NCI-H748 (cell line): ENCODE measurements at regions not wholly inside any gene's neighbourhood (a gene's known extent, or its start where the extent isn't known, plus 50 kb on each side); places are given as distances from the start of the nearest gene placed in this dataset.

Experiments
- DNase-seq: peaks from one replicate; lab custom pipeline; 2025; ENCODE audit not compliant: unreplicated experiment; lab: John Stamatoyannopoulos, UW

GRCh38 chr2:168338292-168338691 lies 90.9 kb upstream of the STK39 start:
- DNase-seq = no peak

DNA sequence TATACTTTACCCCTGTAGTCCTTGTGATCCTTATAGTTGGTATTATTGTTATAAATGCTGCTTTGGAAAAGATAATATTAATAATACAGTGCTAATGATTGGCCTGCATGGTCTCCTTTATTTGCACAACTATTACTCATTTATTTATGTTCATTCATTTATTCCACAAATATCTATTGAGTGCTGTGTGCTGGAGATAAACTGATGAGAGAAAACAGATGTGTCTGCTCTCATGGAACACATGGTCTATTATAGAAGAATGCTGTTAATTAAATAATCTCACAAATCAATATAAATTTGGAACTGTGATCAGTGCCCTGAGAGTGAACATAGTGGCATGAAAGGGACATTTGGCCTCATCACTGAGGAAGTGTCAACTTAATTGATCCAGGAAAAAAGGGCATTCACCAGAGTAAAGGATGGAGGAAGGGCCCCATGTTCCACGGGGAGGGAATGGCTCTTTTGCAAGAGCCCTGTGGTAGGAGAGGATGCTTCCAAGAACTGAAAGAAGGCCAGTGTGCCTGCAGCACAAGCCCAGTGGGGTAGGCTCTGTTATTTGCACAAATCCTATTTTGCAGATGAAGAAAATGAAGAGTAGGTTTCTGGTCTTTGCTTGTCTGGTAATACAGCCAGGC lies 91.5 kb upstream of the STK39 start:
- no peak for DNase-seq

DNA sequence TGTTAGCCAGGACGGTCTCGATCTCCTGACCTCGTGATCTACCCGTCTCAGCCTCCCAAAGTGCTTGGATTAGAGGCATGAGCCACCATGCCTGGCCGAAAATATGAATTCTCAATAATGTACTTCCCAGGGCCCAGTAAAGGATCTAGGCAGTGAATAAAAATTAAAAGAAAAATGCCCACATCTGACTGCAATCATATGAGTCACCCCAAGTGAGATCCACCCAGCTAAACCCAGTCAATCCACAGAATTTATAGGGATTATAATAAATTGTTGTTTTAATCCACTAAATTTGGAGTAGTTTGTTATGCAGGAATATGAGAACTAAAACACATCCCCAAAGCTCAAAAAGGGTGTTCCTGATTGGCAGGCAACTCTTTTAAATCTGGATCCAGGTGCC lies 93.5 kb upstream of the STK39 start:
- no peak for DNase-seq

- no peak for DNase-seq
Measured at GRCh38 chr2:168343586-168343985, 96.2 kb upstream of the STK39 start.

GRCh38 chr2:168344706-168345105 lies 97.3 kb upstream of the STK39 start:
- DNase-seq = no peak

GRCh38 chr2:168345601-168346000 lies 98.2 kb upstream of the STK39 start:
- no peak for DNase-seq

DNA sequence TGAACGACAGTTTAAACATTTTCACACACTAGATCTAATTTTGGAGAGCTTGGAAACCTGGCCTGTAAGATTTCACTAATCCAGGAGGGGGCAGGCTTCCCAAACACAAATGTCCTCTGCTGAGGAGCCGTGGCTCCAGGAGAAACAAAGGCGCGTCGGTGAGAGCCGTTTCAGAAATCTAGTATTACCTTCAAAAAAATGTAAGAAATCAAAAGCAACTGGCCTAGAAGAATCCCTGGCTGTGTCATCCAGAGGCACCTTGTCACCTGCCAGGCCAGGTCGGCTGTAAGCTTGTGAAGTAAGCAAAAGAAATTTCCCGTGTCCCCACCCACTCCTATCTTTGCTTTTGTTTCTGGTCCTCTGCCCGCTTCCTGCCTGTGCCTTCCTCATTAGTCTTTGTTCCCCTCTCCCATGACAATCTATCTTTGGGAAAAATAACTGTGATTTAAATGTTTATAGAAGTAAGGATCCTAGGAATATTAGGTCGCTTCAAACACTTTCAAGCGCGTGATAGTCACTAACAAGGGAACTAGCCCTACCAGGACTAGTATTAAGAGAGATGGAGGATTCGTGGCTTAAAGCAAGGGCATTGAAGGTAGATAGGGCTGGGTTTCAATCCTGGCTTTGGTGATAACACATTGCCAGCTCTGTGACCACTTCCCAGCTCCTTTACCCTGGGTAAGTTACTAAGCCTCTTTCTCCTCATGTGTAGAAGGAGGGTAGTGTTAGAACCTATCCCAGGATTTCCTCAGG lies 99.5 kb upstream of the STK39 start:
- peak; percentile 80 for DNase-seq

- peak; percentile 68 for DNase-seq
Measured at GRCh38 chr2:168348076-168348475, 100.7 kb upstream of the STK39 start.

DNA sequence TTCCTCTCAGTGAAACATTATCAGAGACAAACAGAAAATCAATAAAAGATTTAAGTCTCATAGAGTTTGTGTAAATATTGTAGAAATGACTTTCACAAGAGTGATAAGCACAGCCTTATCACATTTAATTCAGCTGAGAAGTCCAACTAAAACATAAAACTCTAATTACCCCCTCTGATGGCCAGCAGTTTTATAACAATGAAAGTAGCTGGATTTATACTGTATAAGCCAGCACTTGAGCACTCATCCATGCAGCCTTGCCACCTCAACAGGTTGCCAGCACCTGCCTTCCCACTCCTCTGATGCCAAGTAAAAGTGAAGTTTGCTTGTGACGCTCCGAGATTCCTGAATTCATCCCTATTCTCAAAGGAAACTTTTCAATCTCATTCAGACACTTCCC lies 103.0 kb upstream of the STK39 start:
- DNase-seq = peak; percentile 35

GRCh38 chr2:168353251-168353650 lies 102.8 kb upstream of the CERS6 start:
- no peak for DNase-seq

DNA sequence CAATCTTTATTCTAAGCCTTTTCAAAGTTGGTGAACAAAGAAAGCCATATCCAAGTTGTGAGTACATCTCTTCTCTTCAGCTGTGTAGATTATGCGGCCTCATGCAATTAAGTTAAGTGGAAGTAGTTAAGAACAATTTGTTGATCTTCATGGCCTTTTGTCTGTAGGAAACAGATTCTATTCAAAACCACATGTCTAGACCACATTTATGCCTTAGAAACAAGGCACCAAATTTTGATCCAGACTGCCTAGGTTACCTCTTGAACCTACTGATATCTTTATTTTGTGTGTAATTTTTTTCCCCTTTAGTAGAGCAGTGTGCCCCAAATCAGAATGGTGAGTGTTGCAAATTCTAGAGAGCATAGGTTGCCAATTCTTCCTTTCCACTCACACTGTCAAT lies 101.6 kb upstream of the CERS6 start:
- DNase-seq = peak; percentile 76

GRCh38 chr2:168355121-168355520 lies 101.0 kb upstream of the CERS6 start:
- peak; percentile 84 for DNase-seq

- DNase-seq = no peak
Measured at GRCh38 chr2:168355779-168356476, 100.1 kb upstream of the CERS6 start.

DNA sequence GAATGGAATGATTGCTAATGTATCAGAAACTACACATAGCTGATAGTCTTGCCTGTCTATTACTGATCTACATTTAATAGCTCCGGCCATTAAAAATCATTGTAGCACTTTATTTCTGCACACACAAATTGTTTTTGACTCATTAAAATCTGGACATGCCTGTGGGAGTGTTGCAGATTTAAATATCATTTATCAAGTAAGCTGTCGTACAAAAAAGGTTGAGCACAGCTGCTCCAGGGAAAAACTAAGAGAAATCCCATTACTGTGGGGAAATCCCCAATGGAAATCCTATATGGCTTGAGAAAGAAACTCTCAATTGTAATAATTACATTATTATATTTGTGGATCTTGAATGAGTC lies 99.6 kb upstream of the CERS6 start:
- no peak for DNase-seq

- no peak for DNase-seq
Measured at GRCh38 chr2:168357797-168358472, 98.1 kb upstream of the CERS6 start.

DNA sequence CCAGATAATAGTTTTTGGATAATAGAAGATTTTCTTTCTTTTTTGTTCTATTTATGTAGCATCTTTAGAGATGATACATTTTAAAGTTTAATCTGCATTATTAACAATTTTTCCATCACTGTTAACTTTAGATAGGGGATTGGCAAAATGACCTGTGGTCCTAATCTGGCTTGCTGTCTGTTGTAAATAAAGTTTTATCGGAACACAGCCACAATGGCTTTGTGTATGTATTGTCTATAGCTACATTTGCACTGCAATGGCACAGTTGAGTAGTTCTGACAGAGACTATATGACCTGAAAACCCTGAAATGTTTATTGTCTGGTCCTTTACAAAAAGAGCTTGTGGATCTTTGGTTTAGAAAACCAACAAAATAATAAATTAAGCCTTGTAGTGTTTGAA lies 97.0 kb upstream of the CERS6 start:
- DNase-seq = no peak

DNA sequence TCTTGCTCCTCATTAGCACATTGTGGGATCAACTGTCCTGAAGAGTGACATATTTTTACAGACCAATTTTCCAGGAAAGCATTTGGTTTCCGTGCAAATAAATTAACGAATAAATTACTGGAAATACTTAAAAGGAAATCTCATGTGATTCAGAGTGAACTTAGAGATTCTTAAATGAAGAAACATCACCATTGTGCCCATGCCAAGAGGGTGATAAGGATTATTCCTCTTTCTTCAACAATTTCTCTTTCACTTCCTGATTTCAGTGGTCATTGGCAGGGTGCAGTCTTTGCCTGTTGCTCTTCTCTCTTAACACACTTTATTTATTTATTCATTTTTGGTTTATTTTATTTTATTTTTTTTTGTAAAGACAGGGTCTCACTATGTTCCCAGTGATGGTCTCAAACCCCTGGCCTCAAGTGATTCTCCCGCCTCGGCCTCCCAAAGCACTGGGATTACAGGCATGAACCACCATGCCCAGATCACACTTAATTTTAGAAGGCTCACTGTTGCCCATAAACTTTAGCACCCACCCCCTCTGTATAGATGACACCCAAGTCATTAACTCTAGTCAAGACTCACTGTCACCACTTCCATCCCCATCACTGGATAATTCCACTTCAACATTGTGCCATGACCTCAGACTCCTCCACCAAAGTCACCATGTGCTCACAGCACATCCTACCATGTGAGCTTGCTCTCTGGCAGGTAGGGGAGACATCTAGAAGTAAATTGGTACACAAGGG lies 92.6 kb upstream of the CERS6 start:
- DNase-seq = no peak

DNA sequence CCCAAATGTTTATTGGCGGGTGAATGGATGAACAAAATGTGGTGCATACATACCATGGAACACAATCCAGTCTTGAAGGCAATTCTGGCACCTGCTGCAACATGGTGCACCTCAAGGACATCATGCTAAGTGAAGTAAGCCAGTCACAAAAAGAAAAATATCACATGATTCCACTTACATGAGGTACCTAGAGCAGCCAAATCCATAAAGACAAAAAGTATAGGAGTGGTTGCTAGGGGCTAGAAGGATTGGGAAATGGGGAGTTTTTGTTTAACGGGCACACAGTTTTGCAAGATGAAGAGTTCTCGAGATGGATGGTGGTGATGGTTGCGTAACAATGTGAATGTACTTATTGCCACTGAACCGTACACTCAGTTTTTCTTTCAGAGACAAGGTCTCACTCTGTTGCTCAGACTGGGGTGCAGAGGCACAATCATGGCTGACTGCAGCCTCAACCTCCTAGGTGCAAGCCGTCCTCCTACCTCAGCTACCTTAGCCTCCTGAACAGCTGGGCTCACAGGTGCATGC lies 90.9 kb upstream of the CERS6 start:
- no peak for DNase-seq

- peak; percentile 71 for DNase-seq
Measured at GRCh38 chr2:168369031-168369430, 87.0 kb upstream of the CERS6 start.

DNA sequence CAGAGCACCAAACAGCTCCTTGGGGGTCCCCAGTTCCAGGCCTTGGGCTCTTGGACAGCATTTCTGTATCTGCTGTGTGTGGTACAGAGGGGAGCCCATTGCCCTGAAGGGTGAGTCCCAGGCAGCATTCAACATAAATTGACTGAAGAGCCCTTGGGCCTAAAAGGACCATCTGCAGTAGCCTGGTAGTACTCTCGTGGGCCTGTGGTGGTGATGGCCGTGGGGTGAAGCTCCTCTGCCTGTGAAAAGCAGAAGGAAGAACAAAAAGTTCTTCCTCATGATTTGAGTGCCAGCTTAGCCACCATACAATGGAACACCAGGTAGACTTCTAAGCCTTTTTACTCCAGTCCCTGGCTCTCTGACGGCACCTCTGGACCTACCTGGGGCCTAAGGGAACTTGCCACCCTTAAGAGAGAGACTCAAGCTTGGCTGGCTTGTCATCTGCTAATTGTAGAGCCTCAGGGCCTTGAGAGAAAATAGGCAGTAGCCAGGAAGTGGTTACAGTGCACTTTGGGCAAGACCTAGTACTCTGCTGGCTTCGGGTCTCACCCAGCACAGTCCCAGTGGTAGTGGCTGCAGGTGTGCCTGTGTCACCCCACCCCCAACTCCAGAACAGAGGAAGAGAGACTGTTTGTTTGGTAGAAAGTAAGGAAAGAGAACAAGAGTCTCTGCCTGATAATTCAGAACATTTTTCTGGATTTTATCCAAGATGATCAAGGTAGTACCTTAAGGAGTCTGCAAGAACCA lies 84.6 kb upstream of the CERS6 start:
- DNase-seq = no peak
